BLaER1 treated with 17β-estradiol and CSF1 and Interleukin-3, amounts not matched to agents 10 nM and 100 nM (cell line): ENCODE measurements at regions not wholly inside any gene's neighbourhood (a gene's known extent, or its start where the extent isn't known, plus 50 kb on each side); places are given as distances from the start of the nearest gene placed in this dataset.

Experiments used
- H3K27ac ChIP-seq, 11 experiments: shearing (Covaris generic); formaldehyde crosslinking; 2 replicates each; pipeline ENCODE4 v1.8.1; 2022
- H3K27me3 ChIP-seq, 11 experiments: shearing (Covaris generic); formaldehyde crosslinking; 2 replicates each; pipeline ENCODE4 v1.8.1; 2022
- H3K36me3 ChIP-seq, 11 experiments: shearing (Covaris generic); formaldehyde crosslinking; 2 replicates each; pipeline ENCODE4 v1.8.1; 2022
- H3K4me1 ChIP-seq, 10 experiments: shearing (Covaris generic); formaldehyde crosslinking; 2 replicates each; pipeline ENCODE4 v1.8.1; 2022
- H3K4me2 ChIP-seq, 11 experiments: shearing (Covaris generic); formaldehyde crosslinking; 2 replicates each; pipeline ENCODE4 v1.8.1; 2022
- H3K4me3 ChIP-seq, 10 experiments: shearing (Covaris generic); formaldehyde crosslinking; 2 replicates each; pipeline ENCODE4 v1.8.1; 2022
- H3K9ac ChIP-seq, 11 experiments: shearing (Covaris generic); formaldehyde crosslinking; 2 replicates each; pipeline ENCODE4 v1.8.1; 2022
- H3K9me3 ChIP-seq, 11 experiments: shearing (Covaris generic); formaldehyde crosslinking; replicated peaks in 1 of 11; 2 replicates each; pipeline ENCODE4 v1.8.1; 2022
- H4K20me1 ChIP-seq, 11 experiments: shearing (Covaris generic); formaldehyde crosslinking; 2 replicates each; pipeline ENCODE4 v1.8.1; 2022
- Cebpa-rat ChIP-seq, 11 experiments: shearing (Covaris generic); IDR thresholded peaks; 2 replicates each; pipeline ENCODE4 v1.8.1; 2022

DNA sequence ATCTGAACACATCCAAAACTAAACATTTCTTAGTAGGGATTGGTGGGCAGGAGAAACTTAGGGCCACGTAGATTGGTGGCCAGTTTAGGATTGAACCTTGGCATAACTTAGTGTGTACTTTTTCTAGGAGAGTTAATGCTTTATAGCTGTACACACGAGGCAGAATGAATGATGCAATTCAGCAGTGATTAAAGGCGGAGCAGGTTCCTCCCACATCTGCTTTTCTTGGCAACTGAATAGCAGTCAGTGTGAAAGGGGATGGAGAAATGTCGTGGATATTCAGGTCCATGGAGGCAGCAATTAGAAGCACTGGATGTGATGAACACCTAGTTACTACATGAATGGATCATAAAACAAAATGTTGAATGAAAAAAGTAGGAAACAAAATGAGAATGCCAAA lies 493.8 kb downstream of the FUT8 start:
- Histone ChIP-seq H3K36me3 (no peaks in the 10 kb centered on the region), H4K20me1 (no peaks in the 10 kb centered on the region), H3K9ac (no peak overlapping the region), H3K4me3 (no peak overlapping the region), H3K27me3 (no peaks in the 10 kb centered on the region), H3K27ac (no peak overlapping the region), H3K4me1 (peaks cover 9 to 25% (median 18%) of the 10 kb centered on the region in 10 experiments; a peak in 19 of 20 replicates), H3K4me2 (no peak overlapping the region), H3K9me3 (peaks cover 4 to 15% (median 5%) of the 10 kb centered on the region in 11 experiments)
- no peak for TF ChIP-seq Cebpa-rat (IDR thresholded peaks at IDR 0.05)

GRCh38 chr14:65906948-65907347 lies 494.4 kb downstream of the FUT8 start:
- Histone ChIP-seq H3K27me3 (no peaks in the 10 kb centered on the region), H3K9ac (no peak overlapping the region), H3K4me1 (peaks cover 9 to 28% (median 21%) of the 10 kb centered on the region in 10 experiments; a peak in 19 of 20 replicates), H3K4me3 (no peak overlapping the region), H3K27ac (no peak overlapping the region), H3K4me2 (no peak overlapping the region), H3K36me3 (no peaks in the 10 kb centered on the region), H3K9me3 (peaks cover 0 to 9% (median 0%) of the 10 kb centered on the region in 11 experiments; a peak in 5 of 22 replicates), H4K20me1 (no peaks in the 10 kb centered on the region)
- no peak for TF ChIP-seq Cebpa-rat (IDR thresholded peaks at IDR 0.05)

GRCh38 chr14:65910108-65910786 lies 497.7 kb downstream of the FUT8 start:
- no peaks in the 10 kb centered on the region for H4K20me1 ChIP-seq
- H3K4me2 ChIP-seq, result peak overlapping the region in 6 of 11 experiments; percentile 19 to 57 (median 40); a peak in 4 of 22 replicates
- H3K9ac ChIP-seq, result no peak overlapping the region
- H3K9me3 ChIP-seq, result no peaks in the 10 kb centered on the region
- H3K27ac ChIP-seq, result no peak overlapping the region
- peaks cover 9 to 28% (median 21%) of the 10 kb centered on the region in 10 experiments; a peak in 19 of 20 replicates for H3K4me1 ChIP-seq
- H3K36me3 ChIP-seq, result no peaks in the 10 kb centered on the region
- H3K4me3 ChIP-seq, result no peak overlapping the region
- no peaks in the 10 kb centered on the region for H3K27me3 ChIP-seq
- no peak for TF ChIP-seq Cebpa-rat (IDR thresholded peaks at IDR 0.05)

DNA sequence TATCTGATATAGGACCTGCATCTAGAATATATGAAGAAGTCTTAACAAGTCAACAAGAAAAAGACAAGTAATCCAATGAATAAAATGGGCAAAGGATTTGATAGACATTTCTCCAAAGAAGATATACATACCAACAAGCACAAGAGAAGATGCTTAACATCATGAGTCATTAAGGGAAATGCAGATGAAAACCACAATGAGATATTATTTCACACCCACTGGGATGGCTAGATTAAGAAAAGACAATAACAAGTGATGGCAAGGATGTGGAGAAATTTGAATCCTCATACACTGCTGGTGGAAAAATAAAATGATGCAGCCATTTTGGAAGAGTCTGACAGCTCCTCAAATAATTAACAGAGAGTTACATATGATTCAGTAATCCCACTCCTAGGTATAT lies 502.6 kb downstream of the FUT8 start:
- no peak overlapping the region for H3K27ac ChIP-seq
- H3K36me3 ChIP-seq, result no peaks in the 10 kb centered on the region
- TF ChIP-seq Cebpa-rat (IDR thresholded peaks at IDR 0.05), result no peak
- no peak overlapping the region for H3K9ac ChIP-seq
- no peaks in the 10 kb centered on the region for H3K27me3 ChIP-seq
- H3K4me3 ChIP-seq, result no peak overlapping the region
- H3K4me1 ChIP-seq, result peaks cover 0 to 13% (median 11%) of the 10 kb centered on the region in 10 experiments; a peak in 16 of 20 replicates
- H3K9me3 ChIP-seq, result no peaks in the 10 kb centered on the region
- H3K4me2 ChIP-seq, result no peak overlapping the region
- no peaks in the 10 kb centered on the region for H4K20me1 ChIP-seq

DNA sequence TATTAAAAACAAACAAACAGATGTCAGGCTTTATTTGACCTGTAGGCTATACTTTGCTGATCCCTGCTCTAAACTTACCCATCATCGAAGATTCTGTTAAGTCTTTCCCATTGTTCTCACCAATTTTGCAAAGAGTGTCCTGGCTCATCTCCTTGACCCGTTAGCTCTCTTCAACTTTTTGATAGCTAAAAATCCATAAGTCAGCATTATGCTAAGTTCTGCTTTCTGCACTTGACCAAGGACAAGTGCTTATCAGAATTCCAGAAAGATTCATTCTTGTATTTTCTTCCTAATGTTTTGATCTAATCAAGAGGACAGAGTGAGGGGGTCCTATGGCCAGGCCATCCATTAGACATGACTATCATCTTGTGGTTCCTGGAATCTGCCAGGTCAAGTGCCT lies 503.5 kb downstream of the FUT8 start:
- H3K9me3 ChIP-seq, result no peaks in the 10 kb centered on the region
- H4K20me1 ChIP-seq, result no peaks in the 10 kb centered on the region
- H3K4me1 ChIP-seq, result peaks cover 0 to 7% (median 5%) of the 10 kb centered on the region in 10 experiments; a peak in 16 of 20 replicates
- no peaks in the 10 kb centered on the region for H3K27me3 ChIP-seq
- H3K4me3 ChIP-seq, result no peak overlapping the region
- H3K36me3 ChIP-seq, result no peaks in the 10 kb centered on the region
- no peak overlapping the region for H3K4me2 ChIP-seq
- no peak overlapping the region for H3K9ac ChIP-seq
- no peak overlapping the region for H3K27ac ChIP-seq
- TF ChIP-seq Cebpa-rat (IDR thresholded peaks at IDR 0.05), result no peak

- Histone ChIP-seq H3K4me3 (no peak overlapping the region), H3K36me3 (no peaks in the 10 kb centered on the region), H3K9me3 (no peaks in the 10 kb centered on the region), H4K20me1 (no peaks in the 10 kb centered on the region), H3K27ac (no peak overlapping the region), H3K27me3 (no peaks in the 10 kb centered on the region), H3K9ac (no peak overlapping the region), H3K4me1 (no peaks in the 10 kb centered on the region), H3K4me2 (no peak overlapping the region)
- TF ChIP-seq Cebpa-rat (IDR thresholded peaks at IDR 0.05), result no peak
Measured at GRCh38 chr14:65920996-65921395, 508.5 kb downstream of the FUT8 start.

DNA sequence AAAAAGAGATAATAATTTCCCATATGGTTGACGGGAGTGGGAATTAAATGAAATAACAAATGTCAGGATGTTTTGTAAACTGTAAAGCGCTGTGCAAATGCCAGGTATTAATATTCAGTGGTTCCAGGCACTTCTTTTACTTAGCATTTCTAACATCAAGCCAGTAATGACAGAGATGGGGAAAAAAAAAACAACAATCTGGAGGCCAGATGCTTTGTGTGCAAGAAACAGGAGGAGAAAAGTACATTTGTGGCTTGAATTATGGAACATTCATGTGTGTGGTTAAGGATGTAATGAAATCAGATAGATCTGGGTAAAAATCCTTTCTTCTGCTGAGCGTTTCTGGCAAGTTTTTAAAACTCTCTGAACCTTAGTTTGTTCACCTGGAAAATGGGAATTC lies 509.6 kb downstream of the FUT8 start:
- Histone ChIP-seq H3K27ac (no peak overlapping the region), H3K4me1 (no peaks in the 10 kb centered on the region), H3K9me3 (no peaks in the 10 kb centered on the region), H3K27me3 (no peaks in the 10 kb centered on the region), H3K4me2 (no peak overlapping the region), H3K36me3 (no peaks in the 10 kb centered on the region), H3K9ac (no peak overlapping the region), H4K20me1 (no peaks in the 10 kb centered on the region), H3K4me3 (no peak overlapping the region)
- no peak for TF ChIP-seq Cebpa-rat (IDR thresholded peaks at IDR 0.05)

GRCh38 chr14:65926504-65926903 lies 514.0 kb downstream of the FUT8 start:
- Histone ChIP-seq H4K20me1 (no peaks in the 10 kb centered on the region), H3K9ac (no peak overlapping the region), H3K4me2 (no peak overlapping the region), H3K4me1 (no peaks in the 10 kb centered on the region), H3K9me3 (no peaks in the 10 kb centered on the region), H3K27ac (no peak overlapping the region), H3K36me3 (no peaks in the 10 kb centered on the region), H3K4me3 (no peak overlapping the region), H3K27me3 (no peaks in the 10 kb centered on the region)
- no peak for TF ChIP-seq Cebpa-rat (IDR thresholded peaks at IDR 0.05)

DNA sequence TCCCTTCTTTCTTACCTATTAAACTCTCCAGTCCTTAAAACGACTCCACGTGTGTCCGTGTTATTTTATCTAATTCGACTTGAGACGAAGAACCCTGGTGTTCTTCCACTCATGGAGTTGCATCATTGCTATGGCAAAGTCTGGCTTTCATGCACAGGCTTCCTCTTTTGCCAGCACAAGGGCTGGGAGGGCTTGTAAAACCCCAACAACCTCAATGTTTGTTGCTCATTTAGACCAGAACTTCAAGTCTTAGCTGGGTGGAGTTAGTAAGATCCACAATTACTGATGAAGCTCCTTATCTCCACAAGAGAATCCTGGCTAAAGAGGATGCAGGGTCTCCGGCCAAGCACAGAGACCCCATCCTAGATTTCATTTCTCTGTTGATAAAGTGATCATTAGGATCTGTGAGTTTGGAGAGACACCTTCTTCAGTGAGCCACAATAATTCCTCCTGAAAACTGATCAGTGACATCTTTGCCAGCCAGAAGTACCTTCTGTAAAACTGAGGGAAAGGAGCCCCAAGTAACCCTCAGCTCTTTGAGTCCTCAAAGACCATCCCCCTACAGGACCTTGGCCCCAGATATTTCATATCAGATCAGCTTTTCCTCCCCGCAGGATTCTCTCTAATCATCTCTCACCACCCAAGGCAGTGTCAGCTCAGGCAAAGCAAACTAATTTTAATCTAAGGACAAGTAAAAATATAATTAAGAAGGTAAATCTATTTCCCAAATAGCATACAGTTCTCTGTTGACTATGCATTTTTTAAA lies 514.6 kb downstream of the FUT8 start:
- Histone ChIP-seq H3K4me3 (no peak overlapping the region), H3K27me3 (no peaks in the 10 kb centered on the region), H3K4me2 (no peak overlapping the region), H3K4me1 (no peaks in the 10 kb centered on the region), H4K20me1 (no peaks in the 10 kb centered on the region), H3K27ac (no peak overlapping the region), H3K9me3 (no peaks in the 10 kb centered on the region), H3K36me3 (no peaks in the 10 kb centered on the region), H3K9ac (no peak overlapping the region)
- TF ChIP-seq Cebpa-rat (IDR thresholded peaks at IDR 0.05), result no peak
